GM19468 (cell line): ENCODE measurements at regions not wholly inside any gene's neighbourhood (a gene's known extent, or its start where the extent isn't known, plus 50 kb on each side); places are given as distances from the start of the nearest gene placed in this dataset.
"Not testable (repeated sequence)": the region's sequence is repeated elsewhere in the genome, so short reads cannot be mapped to it uniquely, and the experiment has no call there.

Source experiments
- ATAC-seq: cut with Tn5 transposase; IDR thresholded peaks from one replicate; pipeline ENCODE4 v1.9.1; 2021; ENCODE audit warnings: mild to moderate bottlenecking, moderate library complexity, moderate number of reproducible peaks; ENCODE audit not compliant: unreplicated experiment; ENCODE audit errors: extremely low read depth

GRCh38 chr15:39508536-39508935 lies 72.3 kb upstream of the THBS1 start:
- ATAC-seq, result no peak

- ATAC-seq, result no peak
Measured at GRCh38 chr15:39510001-39510701, 70.7 kb upstream of the THBS1 start.

GRCh38 chr15:39511000-39511915 lies 69.6 kb upstream of the THBS1 start:
- ATAC-seq, result no peak

- no peak for ATAC-seq
Measured at GRCh38 chr15:39511916-39512260, 69.0 kb upstream of the THBS1 start.

GRCh38 chr15:39512643-39513042 lies 68.2 kb upstream of the THBS1 start:
- no peak for ATAC-seq

GRCh38 chr15:39513936-39514335 lies 66.9 kb upstream of the THBS1 start:
- ATAC-seq, result no peak

- ATAC-seq, result no peak
Measured at GRCh38 chr15:39514933-39515332, 65.9 kb upstream of the THBS1 start.

GRCh38 chr15:39515765-39516164 lies 65.1 kb upstream of the THBS1 start:
- no peak for ATAC-seq

GRCh38 chr15:39517122-39517855 lies 63.6 kb upstream of the THBS1 start:
- no peak for ATAC-seq

GRCh38 chr15:39523968-39524367 lies 56.9 kb upstream of the THBS1 start:
- not testable (repeated sequence) for ATAC-seq

- no peak for ATAC-seq
Measured at GRCh38 chr15:39529457-39529856, 51.4 kb upstream of the THBS1 start.

- ATAC-seq, result no peak
Measured at GRCh38 chr15:39530480-39531342, 50.2 kb upstream of the THBS1 start.
